Muscle layer of colon (tissue), 2 donors: ENCODE measurements at regions not wholly inside any gene's neighbourhood (a gene's known extent, or its start where the extent isn't known, plus 50 kb on each side); places are given as distances from the start of the nearest gene placed in this dataset.
A peak's percentile ranks its signal among the peaks of the same experiment; 100 is the strongest.
"Not testable (repeated sequence)": the region's sequence is repeated elsewhere in the genome, so short reads cannot be mapped to it uniquely, and the experiment has no call there.

Experiments
- H3K27ac ChIP-seq: one replicate; pipeline ENCODE4 v1.7.0; 2013; ENCODE audit warnings: low read depth, mild to moderate bottlenecking, low read length, moderate library complexity
- H3K27me3 ChIP-seq, 2 donors: one replicate each; pipeline ENCODE4 v1.7.0; 2013; ENCODE audit warnings: low read length in 2 of 2, mild to moderate bottlenecking in 2 of 2; ENCODE audit not compliant: insufficient read depth in 2 of 2, control insufficient read depth in 1 of 2
- H3K36me3 ChIP-seq: one replicate; pipeline ENCODE4 v1.7.0; 2013; ENCODE audit warnings: mild to moderate bottlenecking, low read length; ENCODE audit not compliant: insufficient read depth
- H3K4me1 ChIP-seq: one replicate; pipeline ENCODE4 v1.7.0; 2013; ENCODE audit warnings: mild to moderate bottlenecking, low read length; ENCODE audit not compliant: insufficient read depth
- H3K4me3 ChIP-seq, 2 donors: one replicate each; pipeline ENCODE4 v1.7.0; 2013; ENCODE audit warnings: low read length in 2 of 2, low read depth in 1 of 2, mild to moderate bottlenecking in 1 of 2, moderate library complexity in 1 of 2
- H3K9ac ChIP-seq: one replicate; pipeline ENCODE4 v1.7.0; 2013; ENCODE audit warnings: low read length
- H3K9me3 ChIP-seq: one replicate; pipeline ENCODE4 v1.7.0; 2013; ENCODE audit warnings: mild to moderate bottlenecking, low read length
- donor health status: abdominal sarcoma.
- donor health status: Adenocarcinoma of cecum.

GRCh38 chr14:58744801-58745394 is 107.1 kb downstream of the DACT1 start:
- no peaks in the 10 kb centered on the region for H3K27me3 ChIP-seq
- H3K4me3 ChIP-seq: no peak overlapping the region
- no peak overlapping the region for H3K27ac ChIP-seq
- H3K9ac ChIP-seq: no peak overlapping the region
- H3K36me3 ChIP-seq: no peaks in the 10 kb centered on the region
- peaks cover 6% of the 10 kb centered on the region for H3K4me1 ChIP-seq
- no peaks in the 10 kb centered on the region for H3K9me3 ChIP-seq

DNA sequence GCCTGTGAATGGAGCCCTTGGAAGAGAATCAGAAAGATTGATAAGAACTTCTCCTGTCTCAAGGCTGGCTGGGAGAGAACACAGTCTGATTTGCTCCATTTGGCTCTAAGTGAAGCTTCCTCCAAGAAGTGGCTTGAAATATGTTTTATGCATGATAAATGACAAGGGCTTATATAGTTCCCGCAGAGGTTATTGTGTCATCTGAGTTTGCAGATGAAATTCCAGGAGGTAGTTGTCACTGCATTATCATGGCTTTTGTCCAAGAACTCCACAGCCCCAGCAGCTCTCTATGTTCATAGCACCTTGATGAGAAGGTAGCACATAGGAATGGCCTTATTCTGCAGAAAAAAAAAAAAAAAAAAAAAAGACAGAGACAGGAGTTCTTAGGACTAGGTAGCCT is 108.5 kb downstream of the DACT1 start:
- Histone ChIP-seq H3K36me3 (no peaks in the 10 kb centered on the region), H3K4me1 (peaks cover 6% of the 10 kb centered on the region), H3K27ac (no peak overlapping the region), H3K4me3 (no peak overlapping the region), H3K9me3 (no peaks in the 10 kb centered on the region), H3K9ac (no peak overlapping the region), H3K27me3 (no peaks in the 10 kb centered on the region)

GRCh38 chr14:58746701-58747100 is 108.9 kb downstream of the DACT1 start:
- Histone ChIP-seq H3K27me3 (no peaks in the 10 kb centered on the region), H3K4me1 (peaks cover 10% of the 10 kb centered on the region), H3K9ac (no peak overlapping the region), H3K9me3 (no peaks in the 10 kb centered on the region), H3K4me3 (no peak overlapping the region), H3K27ac (no peak overlapping the region), H3K36me3 (no peaks in the 10 kb centered on the region)

DNA sequence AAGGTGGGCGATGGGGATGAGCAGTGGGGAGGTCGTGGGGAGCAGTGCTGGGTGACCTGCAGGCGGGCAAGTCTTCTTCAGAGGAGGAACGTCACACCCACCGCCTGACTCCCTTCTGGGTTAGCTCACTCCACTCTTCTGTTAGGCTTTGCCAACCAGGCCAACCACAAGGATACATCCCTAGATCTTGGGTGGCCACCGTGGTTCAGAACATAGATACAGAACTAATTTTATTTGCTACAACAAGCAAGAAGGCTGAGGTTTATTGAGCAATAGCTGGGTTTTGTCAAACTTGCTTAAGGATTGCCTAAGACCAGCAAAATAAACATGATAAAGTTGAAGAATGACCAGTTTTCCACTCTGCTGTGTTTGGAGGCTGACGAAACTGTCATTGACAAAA is 109.4 kb downstream of the DACT1 start:
- no peaks in the 10 kb centered on the region for H3K9me3 ChIP-seq
- no peaks in the 10 kb centered on the region for H3K36me3 ChIP-seq
- H3K4me3 ChIP-seq: no peak overlapping the region
- H3K9ac ChIP-seq: no peak overlapping the region
- H3K4me1 ChIP-seq: peaks cover 15% of the 10 kb centered on the region
- H3K27me3 ChIP-seq: no peaks in the 10 kb centered on the region
- no peak overlapping the region for H3K27ac ChIP-seq

GRCh38 chr14:58748251-58748650 is 110.5 kb downstream of the DACT1 start:
- H3K27ac ChIP-seq: not testable (repeated sequence)

DNA sequence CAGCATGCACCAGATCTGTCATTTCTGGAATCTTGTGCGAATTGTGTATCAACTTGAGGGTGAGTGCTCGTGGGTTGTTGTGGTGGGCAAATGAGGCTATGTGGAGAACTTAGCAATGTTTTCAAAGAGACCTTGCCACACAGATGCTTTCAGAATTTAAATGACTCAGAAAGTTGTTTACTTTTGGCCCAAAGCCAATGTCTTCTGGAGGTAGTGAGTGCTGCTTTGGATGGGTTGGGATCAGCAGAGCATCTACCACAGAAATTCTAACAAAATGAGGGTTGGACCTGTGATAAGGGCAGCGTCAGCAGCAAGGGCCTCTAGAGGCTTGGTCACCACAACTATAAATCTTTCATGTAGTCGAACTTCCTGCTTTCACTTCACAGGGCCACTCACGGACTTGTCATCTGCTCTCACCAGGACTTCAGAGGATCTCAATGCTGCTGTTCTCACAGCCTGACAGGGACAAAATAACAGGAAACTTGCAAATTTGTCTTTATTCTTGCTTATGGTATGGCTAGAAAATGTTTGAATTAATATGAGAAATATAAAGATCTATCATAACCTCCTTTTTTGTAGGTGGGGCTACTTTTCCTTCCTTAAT is 111.4 kb downstream of the DACT1 start:
- Histone ChIP-seq H3K36me3 (no peaks in the 10 kb centered on the region), H3K4me1 (peaks cover 22% of the 10 kb centered on the region), H3K9ac (no peak overlapping the region), H3K4me3 (no peak overlapping the region), H3K27ac (no peak overlapping the region), H3K27me3 (no peaks in the 10 kb centered on the region), H3K9me3 (no peaks in the 10 kb centered on the region)

More at GRCh38 chr14:58748251-58748650, 110.5 kb downstream of the DACT1 start:
- peaks cover 22% of the 10 kb centered on the region for H3K4me1 ChIP-seq
- H3K9me3 ChIP-seq, H3K27me3 ChIP-seq, H3K9ac ChIP-seq, H3K4me3 ChIP-seq, H3K36me3 ChIP-seq: not testable (repeated sequence)

GRCh38 chr14:58750321-58751269 is 112.8 kb downstream of the DACT1 start:
- Histone ChIP-seq H3K36me3 (no peaks in the 10 kb centered on the region), H3K9ac (no peak overlapping the region), H3K27ac (no peak overlapping the region), H3K4me1 (peaks cover 29% of the 10 kb centered on the region), H3K27me3 (no peaks in the 10 kb centered on the region), H3K4me3 (no peak overlapping the region), H3K9me3 (no peaks in the 10 kb centered on the region)

DNA sequence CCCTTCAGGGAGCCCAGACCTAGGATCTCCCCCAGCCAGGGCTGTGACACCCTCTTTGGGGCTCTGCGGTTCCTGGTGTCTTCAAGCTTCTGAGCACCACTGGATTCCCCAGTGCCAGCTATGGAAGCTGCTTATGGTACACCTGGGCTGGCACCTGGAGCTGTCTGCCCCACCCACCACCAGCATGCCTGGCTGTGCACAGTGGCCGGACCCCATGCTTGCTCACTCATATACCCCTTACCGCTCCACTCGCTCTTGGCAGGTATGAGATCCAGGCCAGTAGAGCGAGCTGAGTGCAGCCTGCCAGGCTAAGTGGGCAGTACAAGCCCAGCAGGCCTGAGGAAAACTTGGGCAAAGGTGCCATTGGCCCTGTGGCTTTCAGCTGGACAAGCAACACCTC is 114.0 kb downstream of the DACT1 start:
- no peaks in the 10 kb centered on the region for H3K27me3 ChIP-seq
- no peaks in the 10 kb centered on the region for H3K36me3 ChIP-seq
- no peaks in the 10 kb centered on the region for H3K9me3 ChIP-seq
- H3K9ac ChIP-seq: no peak overlapping the region
- H3K4me1 ChIP-seq: peaks cover 29% of the 10 kb centered on the region
- peak overlapping the region; percentile 75 for H3K27ac ChIP-seq
- no peak overlapping the region for H3K4me3 ChIP-seq

DNA sequence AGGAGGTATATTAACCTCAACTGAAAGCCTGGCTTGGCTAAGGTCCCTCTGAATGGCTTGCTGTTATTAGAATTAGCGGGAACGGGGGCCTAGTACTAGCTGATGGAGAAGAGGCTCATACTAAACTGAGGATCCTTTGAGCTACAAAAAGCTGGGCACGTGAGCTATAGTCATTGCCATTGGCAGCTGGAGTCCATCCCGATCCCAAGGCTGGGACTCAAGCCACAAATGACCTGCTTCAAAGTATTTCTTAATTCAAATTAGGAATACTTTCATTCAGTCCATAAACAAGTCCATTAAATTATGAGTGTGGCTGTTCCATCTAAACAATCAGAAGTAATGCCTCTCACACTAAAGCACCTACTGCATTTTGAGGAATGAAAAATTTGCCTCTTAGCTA is 114.5 kb downstream of the DACT1 start:
- peaks cover 29% of the 10 kb centered on the region for H3K4me1 ChIP-seq
- H3K36me3 ChIP-seq: no peaks in the 10 kb centered on the region

GRCh38 chr14:58752771-58753201 is 115.0 kb downstream of the DACT1 start:
- H3K36me3 ChIP-seq: no peaks in the 10 kb centered on the region
- no peak overlapping the region for H3K9ac ChIP-seq
- H3K4me1 ChIP-seq: peaks cover 29% of the 10 kb centered on the region
- no peaks in the 10 kb centered on the region for H3K27me3 ChIP-seq
- H3K27ac ChIP-seq: peak overlapping the region; percentile 75
- H3K9me3 ChIP-seq: no peaks in the 10 kb centered on the region
- no peak overlapping the region for H3K4me3 ChIP-seq

More for the DNA sequence above, 114.5 kb downstream of the DACT1 start:
- no peak overlapping the region for H3K9ac ChIP-seq
- no peaks in the 10 kb centered on the region for H3K27me3 ChIP-seq
- H3K9me3 ChIP-seq: no peaks in the 10 kb centered on the region
- peak overlapping the region; percentile 75 for H3K27ac ChIP-seq
- H3K4me3 ChIP-seq: no peak overlapping the region

GRCh38 chr14:58755031-58755925 is 117.5 kb downstream of the DACT1 start:
- Histone ChIP-seq H3K9me3 (no peaks in the 10 kb centered on the region), H3K27me3 (no peaks in the 10 kb centered on the region), H3K4me3 (no peak overlapping the region), H3K27ac (no peak overlapping the region), H3K9ac (no peak overlapping the region), H3K36me3 (no peaks in the 10 kb centered on the region), H3K4me1 (peaks cover 23% of the 10 kb centered on the region)
